GM10248 (cell line): ENCODE measurements at regions not wholly inside any gene's neighbourhood (a gene's known extent, or its start where the extent isn't known, plus 50 kb on each side); places are given as distances from the start of the nearest gene placed in this dataset.
A peak's percentile ranks its signal among the peaks of the same experiment; 100 is the strongest.

Source experiments
- CTCF ChIA-PET: fragments of 300-600 bp; sonication (Branson Sonifier 250); formaldehyde crosslinking; extraction: SDS; loops from one replicate; lab custom pipeline; 2021; ENCODE audit warnings: antibody characterized with exemption; lab: Yijun Ruan, JAX
- POLR2A ChIA-PET: fragments of 350-650 bp; sonication (Branson Sonifier 250); formaldehyde crosslinking; extraction: SDS; loops from one replicate; lab custom pipeline; 2020; ENCODE audit warnings: antibody characterized with exemption; lab: Yijun Ruan, JAX
- DNase-seq: peaks from one replicate; pipeline ENCODE4 v3.0.0; 2012; ENCODE audit errors: extremely low spot score
- TF ChIP-seq, protein P1 (sequence below): IDR thresholded peaks from 2 replicates; pipeline ENCODE4 v1.5.1; 2012; ENCODE audit warnings: mild to moderate bottlenecking, low read depth; ENCODE audit errors: extremely low read depth, missing control alignments, control extremely low read depth

DNA sequence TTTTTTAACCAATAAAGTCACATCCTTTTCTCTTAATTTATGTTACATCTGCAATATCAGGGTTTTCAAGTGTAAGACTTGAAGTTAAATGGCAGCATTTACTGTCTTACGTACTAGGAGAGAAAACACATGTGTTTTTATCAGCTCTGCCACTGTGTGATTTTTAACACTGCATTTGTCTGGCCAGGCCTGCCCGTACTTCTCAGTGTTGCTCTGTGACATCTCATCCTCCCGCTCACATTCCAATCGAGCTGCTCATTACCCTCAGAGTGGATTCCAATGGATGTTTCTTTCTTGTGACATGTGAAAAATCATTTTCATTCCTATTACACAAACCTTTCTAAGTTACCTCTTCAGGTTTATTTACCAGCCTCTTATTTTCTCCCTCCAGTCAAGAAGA, 420.3 kb downstream of the FAT4 start:
- TF ChIP-seq, protein P1, sequence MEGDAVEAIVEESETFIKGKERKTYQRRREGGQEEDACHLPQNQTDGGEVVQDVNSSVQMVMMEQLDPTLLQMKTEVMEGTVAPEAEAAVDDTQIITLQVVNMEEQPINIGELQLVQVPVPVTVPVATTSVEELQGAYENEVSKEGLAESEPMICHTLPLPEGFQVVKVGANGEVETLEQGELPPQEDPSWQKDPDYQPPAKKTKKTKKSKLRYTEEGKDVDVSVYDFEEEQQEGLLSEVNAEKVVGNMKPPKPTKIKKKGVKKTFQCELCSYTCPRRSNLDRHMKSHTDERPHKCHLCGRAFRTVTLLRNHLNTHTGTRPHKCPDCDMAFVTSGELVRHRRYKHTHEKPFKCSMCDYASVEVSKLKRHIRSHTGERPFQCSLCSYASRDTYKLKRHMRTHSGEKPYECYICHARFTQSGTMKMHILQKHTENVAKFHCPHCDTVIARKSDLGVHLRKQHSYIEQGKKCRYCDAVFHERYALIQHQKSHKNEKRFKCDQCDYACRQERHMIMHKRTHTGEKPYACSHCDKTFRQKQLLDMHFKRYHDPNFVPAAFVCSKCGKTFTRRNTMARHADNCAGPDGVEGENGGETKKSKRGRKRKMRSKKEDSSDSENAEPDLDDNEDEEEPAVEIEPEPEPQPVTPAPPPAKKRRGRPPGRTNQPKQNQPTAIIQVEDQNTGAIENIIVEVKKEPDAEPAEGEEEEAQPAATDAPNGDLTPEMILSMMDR = no peak
- CTCF ChIA-PET = interaction anchor here (1.0 kb wide), 1 partner anchor 11 kb away, joined by 3 read pairs; no protein-coding TSS in a partner anchor
- no peak for DNase-seq
- POLR2A ChIA-PET = no interaction called here

DNA sequence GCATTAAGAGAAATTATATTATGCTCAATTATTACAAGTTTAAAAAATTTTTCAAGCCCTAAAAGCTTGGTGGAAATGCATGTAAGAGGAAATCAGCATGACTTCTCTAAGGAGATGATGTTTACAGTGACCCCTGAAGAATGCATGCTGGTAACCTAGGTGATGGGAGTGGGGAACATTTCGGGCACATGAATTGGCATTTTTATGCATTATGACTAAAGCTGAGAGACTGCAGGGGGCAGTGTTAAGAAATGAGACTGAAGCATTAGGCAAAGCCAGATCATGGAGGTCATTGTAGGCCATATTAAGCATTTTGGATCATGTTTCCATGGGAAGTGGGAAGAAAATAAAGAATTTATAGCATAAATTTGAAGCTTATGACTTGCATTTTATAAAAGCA, 421.3 kb downstream of the FAT4 start:
- ChIA-PET POLR2A (no interaction called here), CTCF (no interaction called here)
- no peak for DNase-seq
- TF ChIP-seq, protein P1 = no peak

DNA sequence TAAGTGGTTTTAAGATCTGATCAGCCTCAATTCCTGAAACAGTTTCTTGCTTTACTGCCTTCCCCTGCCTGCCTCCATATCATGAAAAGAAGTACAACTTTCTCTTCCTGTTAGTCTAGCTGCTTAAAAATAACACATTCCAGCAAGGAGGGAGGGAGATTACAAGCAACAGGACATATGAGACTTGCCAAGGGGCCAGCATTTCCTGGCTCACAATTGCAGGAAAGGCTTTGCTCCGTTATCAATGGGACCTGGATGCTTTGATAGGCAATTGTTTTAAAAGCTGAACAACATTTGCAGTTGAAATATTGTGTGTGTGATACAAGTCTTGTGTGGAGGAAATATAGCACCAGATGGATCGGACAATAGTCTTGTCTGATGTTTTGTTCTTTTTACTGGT, 425.0 kb downstream of the FAT4 start:
- TF ChIP-seq, protein P1 = no peak
- ChIA-PET POLR2A (no interaction called here), CTCF (no interaction called here)
- DNase-seq = no peak

DNA sequence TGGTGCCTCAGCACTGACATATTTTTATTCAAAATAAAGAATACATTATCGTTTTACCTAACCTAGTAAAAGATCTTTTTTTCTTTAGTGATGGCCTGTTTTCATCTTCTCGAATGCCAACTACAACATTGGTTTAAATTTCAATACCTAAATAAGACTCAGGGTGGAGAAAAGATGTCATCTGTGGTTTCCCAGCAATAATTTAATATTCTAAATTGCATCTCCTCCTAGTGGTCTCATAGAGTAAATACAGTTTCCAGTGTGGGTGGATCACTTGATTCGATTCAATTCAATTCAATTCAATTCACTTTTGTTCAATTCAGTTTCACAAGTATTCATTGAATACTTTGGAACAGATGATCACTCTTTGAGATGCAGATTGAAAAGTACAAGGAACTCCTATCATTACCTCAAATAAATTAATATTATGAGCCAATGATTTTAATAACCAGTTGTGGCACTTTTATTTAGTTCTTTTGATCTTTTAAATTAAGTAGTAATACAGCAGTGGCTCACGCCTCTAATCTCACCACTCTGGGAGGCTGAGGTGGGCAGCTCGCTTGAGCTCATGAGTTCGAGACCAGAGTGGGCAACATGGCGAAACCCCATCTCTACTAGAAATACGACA, 427.2 kb downstream of the FAT4 start:
- DNase-seq = peak; percentile 11
- POLR2A ChIA-PET = no interaction called here
- CTCF ChIA-PET = no interaction called here
- TF ChIP-seq, protein P1 = no peak

DNA sequence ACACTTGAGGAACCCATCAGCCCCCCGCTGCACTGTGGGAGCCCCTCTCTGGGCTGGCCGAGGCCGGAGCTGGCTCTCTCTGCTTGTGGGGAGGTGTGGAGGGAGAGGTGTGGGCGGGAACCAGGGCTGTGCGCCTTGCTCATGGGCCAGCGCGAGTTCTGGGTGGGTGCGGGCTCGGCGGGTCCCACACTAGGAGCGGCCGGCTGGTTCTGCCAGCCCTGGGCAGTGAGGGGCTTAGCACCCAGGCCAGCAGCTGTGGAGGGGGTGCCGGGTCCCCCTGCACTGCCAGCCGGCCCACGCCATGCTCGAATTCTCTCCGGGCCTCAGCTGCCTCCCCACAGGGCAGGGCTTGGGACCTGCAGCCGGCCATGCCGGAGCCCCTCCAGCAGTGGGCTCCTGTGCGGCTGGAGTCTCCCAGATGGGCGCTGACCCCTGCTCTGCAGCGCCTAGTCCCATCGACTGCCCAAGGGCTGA, 430.2 kb downstream of the FAT4 start:
- CTCF ChIA-PET = interaction anchor here (1.2 kb wide), 1 partner anchor 15 kb away, joined by 4 read pairs; no protein-coding TSS in a partner anchor
- no peak for DNase-seq
- TF ChIP-seq, protein P1 = no peak
- POLR2A ChIA-PET = no interaction called here

DNA sequence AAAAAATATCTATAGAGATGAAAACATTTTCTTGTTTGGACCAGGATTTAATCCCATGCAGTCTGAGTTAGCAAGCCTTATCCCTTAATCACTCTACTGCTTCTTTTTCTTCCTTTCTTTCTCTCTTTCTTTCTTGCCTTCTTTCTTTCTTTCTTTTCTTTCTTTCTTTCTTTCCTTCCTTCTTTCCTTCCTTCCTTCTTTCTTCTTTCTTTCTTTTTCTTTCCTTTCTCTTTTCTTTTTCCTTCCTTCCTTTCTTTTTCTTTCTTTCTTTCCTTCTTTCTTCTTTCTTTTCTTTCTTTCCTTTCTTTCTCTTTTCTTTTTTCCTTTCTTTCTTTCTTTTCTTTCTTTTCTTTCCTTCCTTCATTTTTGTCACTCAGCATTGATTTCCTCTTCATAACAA, 434.6 kb downstream of the FAT4 start:
- no peak for DNase-seq
- CTCF ChIA-PET = no interaction called here
- TF ChIP-seq, protein P1 = no peak
- POLR2A ChIA-PET = no interaction called here
